ENCODE measurements at regions not wholly inside any gene's neighbourhood (a gene's known extent, or its start where the extent isn't known, plus 50 kb on each side); places are given as distances from the start of the nearest gene placed in this dataset.
A peak's percentile ranks its signal among the peaks of the same experiment; 100 is the strongest.
"Not testable (repeated sequence)": the region's sequence is repeated elsewhere in the genome, so short reads cannot be mapped to it uniquely, and the experiment has no call there.

- DNase-seq, result no peak
These were observed 410.5 kb downstream of the KCNRG start for GRCh38 chr13:50425772-50426171.

GRCh38 chr13:50426927-50427326, 411.7 kb downstream of the KCNRG start:
- no peak for DNase-seq

DNA sequence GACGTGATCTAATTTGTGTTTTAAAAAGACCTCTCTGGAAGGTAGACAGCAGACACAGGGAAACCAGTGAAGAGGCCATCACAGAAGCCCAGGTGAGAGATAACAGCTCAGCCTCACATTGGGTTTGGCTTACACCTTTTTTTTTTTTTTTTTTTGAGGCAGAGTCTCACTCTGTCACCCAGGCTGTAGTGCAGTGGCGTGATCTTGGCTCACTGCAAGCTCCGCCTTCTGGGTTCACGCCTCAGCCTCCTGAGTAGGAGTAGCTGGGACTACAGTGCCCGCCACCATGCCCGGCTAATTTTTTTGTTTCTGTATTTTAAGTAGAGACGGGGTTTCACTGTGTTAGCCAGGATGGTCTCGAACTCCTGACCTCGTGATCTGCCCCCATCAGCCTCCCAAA, 412.3 kb downstream of the KCNRG start:
- not testable (repeated sequence) for DNase-seq

DNA sequence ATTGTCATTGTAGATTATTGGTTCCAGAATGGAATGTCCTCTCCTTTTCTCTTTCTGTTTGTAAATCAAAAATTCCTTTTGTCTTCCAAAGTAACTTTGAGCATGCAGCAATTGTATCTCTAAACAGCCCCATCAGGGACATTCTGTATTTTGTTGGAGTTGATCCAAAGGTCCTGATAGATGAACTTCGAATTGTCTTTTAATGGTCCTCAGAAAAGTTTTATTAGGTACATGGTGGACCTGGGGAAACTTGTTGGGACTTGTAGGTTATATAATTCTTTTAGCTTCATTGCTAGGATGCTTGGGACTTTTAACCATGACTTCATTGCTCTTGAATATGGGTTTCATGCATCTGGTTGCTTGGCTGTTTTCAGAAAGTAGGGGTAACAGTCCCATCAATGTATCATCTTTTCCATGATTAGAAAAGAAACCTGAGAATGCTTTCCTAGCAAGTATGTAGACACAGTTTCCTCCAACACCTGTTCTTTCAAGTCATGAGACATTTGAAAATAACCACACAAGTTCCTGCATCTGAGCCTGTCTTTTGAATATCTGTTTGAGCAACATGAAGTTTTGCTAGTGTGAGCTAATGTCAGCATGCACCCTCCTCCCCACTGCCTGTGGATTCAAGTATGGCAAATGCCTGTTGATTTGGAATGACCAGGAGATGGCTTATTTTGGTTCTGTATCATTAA, 413.1 kb downstream of the KCNRG start:
- no peak for DNase-seq

DNA sequence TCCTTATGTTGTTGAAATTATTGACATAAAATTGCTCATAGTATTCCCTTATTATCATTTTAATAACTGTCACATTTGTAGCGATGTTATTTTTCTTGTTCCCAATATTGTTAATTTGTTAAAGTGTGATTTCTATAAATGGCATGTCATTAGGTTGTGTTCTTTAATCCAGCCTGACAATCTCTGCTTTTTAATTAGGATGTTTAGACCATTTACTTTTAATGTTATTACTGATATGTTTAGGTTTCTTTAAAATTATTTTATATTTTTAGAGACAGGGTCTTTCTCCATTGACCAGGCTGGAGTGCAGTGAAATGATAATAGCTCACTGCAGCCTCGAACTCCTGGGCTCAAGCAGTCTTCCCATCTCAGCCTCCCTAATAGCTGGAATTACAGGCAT, 408.5 kb downstream of the DLEU7 start:
- DNase-seq, result no peak

GRCh38 chr13:50437252-50437651, 406.2 kb downstream of the DLEU7 start:
- no peak for DNase-seq

- DNase-seq, result no peak
These were observed 405.1 kb downstream of the DLEU7 start for GRCh38 chr13:50438351-50438750.

DNA sequence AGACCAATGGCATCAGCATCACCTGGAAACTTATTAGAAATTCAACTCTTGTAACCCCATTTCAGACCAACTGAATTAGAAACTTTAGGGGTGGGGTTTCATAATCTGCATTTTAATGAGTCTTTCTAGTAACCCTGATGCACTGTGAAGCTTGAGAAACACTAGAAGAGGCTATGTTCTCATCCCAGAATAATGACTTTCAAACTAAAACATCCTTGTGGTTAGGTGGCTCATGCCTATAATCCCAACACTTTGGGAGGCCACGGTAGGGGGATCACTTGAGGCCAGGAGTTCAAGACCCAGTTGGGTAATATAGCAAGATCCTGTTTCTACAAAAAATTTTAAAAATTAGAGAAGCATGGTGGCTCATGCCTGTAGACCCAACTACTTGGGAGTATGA, 402.4 kb downstream of the DLEU7 start:
- no peak for DNase-seq

- DNase-seq, result no peak
These were observed 398.8 kb downstream of the DLEU7 start for GRCh38 chr13:50444726-50445125.

DNA sequence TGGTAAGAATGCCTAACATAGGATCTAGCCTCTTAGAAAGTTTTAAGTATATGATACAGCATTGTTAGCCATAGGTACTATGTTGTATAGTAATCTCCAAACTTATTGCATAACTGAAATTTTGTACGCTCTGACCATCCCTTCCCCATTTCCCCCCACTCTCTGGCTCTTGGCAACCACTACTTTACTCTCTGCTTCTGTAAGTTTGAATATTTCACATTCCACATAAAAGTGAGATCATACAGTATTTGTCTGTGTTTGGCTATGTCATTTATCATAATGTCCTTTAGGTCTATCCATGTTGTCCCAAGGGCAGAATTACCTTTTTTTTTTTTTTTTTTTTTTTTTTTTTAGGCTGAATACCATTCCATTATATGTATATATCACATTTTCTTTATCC, 396.9 kb downstream of the DLEU7 start:
- DNase-seq, result no peak

- DNase-seq, result peak; percentile 30
These were observed 394.9 kb downstream of the DLEU7 start for GRCh38 chr13:50448535-50448998.

- no peak for DNase-seq
These were observed 394.0 kb downstream of the DLEU7 start for GRCh38 chr13:50449465-50449864.

DNA sequence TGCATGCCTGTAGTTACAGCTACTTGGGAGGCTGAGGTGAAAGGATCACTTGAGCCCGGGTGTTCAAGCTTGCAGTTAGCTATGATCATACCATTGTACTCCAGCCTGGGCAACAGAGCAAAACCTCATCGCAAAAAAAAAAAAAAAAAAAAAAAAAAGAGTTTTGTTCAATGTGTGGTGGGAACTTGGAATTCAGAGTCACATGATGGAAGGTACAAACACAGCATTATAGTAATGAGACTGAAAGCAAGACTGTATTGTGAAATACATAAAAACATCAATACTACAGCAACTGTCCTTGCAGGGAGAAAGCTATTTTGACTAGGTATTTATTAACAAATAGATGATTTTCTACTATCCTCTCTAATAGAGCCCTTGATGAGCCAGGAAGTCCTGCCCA, 393.2 kb downstream of the DLEU7 start:
- DNase-seq, result no peak

- no peak for DNase-seq
These were observed 391.9 kb downstream of the DLEU7 start for GRCh38 chr13:50451609-50452008.

- DNase-seq, result no peak
These were observed 391.5 kb downstream of the DLEU7 start for GRCh38 chr13:50452028-50452427.

- DNase-seq, result no peak
These were observed 390.7 kb downstream of the DLEU7 start for GRCh38 chr13:50452756-50453155.

GRCh38 chr13:50453188-50453587, 390.3 kb downstream of the DLEU7 start:
- DNase-seq, result no peak

GRCh38 chr13:50456111-50456510, 387.4 kb downstream of the DLEU7 start:
- no peak for DNase-seq

DNA sequence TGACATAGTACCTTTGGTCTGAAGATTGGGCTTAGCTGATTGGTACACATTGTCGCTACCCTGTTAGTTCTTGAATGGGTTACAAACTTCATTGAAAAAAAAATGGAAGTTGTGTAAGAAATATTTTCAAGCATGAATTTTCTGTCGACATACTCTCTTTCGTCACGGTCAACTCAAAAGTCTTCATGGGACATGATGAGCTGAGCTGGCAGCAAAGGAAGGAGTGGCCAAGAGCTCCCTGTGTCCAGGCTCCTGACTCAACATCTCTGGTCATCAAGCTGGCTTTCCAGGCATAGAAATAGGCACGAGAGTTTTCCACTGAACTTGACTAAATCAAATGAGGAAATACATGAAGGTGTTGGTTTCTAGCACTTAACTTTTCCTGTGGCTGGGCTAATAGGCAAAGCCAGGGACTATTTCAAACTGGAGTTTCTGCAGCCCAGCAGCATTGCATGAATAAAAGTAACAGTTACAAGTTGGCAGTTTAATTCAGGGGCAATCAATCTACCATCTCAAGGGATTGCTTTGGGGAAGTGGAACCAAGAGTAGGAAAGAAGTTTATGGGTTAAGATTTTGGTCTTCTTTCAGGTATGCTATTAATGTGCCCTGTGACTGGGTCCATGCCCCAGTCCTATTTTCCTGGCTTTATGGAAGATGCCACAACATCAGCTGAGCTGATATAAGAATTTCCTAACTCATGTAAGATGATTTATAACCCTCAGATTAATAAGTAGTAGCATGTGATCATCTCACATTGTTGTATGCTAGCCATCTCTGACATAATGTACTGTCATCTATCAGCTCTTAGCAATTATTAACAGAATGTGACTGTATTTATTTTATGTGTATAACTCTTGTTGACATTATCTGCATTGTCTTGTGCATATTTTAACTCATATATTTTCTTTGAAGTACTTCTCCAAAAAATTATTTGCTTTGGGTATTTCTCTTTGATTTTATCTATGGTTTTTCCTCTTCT, 385.8 kb downstream of the DLEU7 start:
- DNase-seq, result no peak

DNA sequence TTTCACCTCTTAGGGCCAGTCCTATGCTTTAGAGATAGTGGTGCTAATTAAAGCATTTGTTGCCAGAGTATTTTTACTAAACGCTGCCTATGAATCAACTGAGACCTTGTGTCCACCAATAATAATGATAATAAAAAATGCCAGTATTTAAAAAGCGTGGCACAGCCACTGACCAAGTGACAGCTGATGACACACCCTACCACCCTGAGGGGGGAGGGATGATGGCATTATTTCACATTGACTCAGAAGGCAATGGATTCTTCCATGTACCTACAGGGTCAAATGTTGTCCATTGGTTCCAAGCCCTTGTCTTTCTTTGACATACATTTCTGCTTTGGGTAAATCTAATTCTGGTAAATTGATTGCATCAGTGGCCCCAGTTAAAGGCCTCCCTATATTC, 384.4 kb downstream of the DLEU7 start:
- no peak for DNase-seq

DNA sequence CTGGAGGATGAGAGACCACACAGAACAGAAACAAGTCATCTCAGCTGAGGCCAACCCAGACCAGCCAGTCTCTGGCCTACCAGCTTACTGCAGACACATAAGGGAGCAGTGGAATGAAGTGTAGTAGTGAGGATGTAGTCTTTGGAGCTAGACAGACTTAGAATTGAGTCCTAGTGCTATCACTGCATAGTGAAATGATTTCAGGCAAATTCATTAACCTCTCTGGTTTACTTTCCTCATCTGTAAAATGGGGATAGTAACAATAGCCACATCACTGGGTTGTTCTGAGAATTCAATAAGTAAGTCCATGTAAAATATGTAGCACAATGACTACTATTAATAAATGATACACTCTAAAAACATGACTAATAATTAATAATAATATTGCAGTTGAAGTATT, 383.8 kb downstream of the DLEU7 start:
- no peak for DNase-seq

- no peak for DNase-seq
These were observed 383.1 kb downstream of the DLEU7 start for GRCh38 chr13:50460358-50460757.

DNA sequence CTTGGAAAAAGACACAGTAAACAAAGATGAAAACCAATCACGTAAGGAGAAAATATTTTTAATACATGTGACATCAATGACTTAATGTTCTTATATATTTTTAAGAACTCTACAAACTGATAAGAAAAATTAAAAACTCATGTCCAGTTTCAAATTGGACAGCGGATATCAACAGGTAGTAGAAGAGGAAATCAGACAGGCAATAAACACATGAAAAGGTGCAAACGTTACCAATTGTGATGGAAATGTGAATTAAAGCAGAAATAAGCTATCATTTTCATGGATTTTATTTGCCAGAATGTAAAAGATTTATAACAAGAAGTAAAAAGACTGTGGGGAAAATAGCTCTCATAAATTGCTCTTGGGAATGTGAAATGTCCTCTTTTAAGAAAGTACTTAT, 382.3 kb downstream of the DLEU7 start:
- no peak for DNase-seq

- no peak for DNase-seq
These were observed 379.8 kb downstream of the DLEU7 start for GRCh38 chr13:50463719-50464118.

Measured in NCI-H187 treated with DMSO at 0.1 percent for 48 hours (cell line).